NCI-H2171 treated with DMSO at 0.1 percent for 48 hours (cell line): ENCODE measurements at regions not wholly inside any gene's neighbourhood (a gene's known extent, or its start where the extent isn't known, plus 50 kb on each side); places are given as distances from the start of the nearest gene placed in this dataset.

Experiments
- DNase-seq: peaks from one replicate; lab custom pipeline; 2025; lab: John Stamatoyannopoulos, UW

DNA sequence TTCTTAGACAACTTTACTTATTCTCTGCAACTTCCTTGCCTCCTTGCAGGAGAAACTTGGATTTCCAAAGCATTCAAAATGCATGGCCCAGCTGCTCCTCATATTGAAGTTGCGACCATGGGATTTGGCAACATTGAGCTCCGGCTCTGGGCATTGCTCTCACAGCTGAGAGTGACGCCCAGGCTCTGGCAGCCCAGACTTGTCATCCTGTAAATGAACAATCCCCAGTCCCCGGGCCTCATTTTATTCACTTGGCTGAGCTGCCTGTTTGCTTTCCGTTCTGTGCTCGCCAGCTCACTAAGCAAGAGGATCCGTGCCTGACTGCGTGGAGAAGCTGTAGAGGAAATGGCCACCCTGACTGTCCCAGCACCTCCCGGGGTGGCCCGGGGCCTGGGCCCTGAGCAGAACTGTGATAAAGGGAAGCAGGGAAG, 119.5 kb upstream of the CD93 start:
- DNase-seq: no peak

GRCh38 chr20:23205211-23205610, 119.1 kb upstream of the CD93 start:
- no peak for DNase-seq

DNA sequence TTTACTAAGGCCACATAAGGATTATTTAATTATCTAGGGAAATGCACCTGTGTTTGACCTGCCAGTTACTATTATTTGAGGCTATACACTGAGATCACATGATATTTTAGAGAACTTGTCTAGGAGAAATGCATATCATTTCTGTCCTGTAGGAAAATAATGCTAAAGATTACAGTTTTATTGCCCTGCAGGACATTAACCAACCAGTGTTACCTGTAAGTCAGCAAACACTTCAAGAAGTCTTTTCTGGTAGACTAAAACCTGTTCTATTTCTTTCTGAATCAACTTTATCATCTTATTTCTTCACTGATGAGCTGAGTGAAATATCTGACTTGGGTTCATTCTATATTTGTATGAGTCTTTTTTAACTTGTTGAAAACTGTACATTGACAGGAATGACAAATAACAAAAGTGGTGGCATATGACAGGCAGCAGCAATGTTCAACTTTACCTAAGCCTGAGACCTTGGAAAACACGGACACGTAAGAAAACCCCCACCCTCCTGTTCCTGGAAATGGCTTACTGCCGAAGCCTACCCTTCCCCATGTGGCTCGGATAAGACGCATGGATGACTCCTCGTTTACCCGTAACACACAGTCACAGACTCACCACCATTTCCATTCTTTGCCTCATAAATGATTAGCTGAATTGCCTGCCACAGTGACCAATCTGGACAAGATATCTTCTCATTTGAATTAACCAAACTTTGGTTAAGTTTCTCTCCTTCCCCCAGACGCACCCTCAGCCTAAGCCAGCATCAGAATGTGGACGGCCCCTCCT, 118.0 kb upstream of the CD93 start:
- no peak for DNase-seq

GRCh38 chr20:23203310-23203709, 117.2 kb upstream of the CD93 start:
- DNase-seq: no peak

- no peak for DNase-seq
Measured at GRCh38 chr20:23201658-23202057, 115.5 kb upstream of the CD93 start.

GRCh38 chr20:23200914-23201313, 114.8 kb upstream of the CD93 start:
- peak; percentile 10 for DNase-seq

- no peak for DNase-seq
Measured at GRCh38 chr20:23200413-23200812, 114.3 kb upstream of the CD93 start.

DNA sequence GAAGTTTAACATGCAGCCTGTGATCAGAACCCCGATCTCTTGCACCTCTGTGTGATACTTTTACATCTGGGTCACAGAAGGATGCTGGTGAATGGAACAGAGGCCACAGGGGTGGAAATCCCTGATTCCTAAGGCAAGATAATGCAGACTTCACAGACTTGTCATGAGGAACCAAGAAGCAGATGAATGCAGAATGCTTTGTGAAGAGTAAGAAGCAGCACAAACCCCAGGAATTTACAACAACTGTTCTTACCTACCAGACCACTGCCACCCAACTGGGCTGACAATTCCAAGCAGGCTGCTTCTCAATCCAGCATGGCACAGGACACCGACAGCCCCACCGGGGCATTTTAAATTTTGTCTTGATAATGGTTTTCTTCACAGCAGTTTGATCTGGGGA, 113.2 kb upstream of the CD93 start:
- no peak for DNase-seq

GRCh38 chr20:23198815-23199214, 112.7 kb upstream of the CD93 start:
- DNase-seq: no peak

DNA sequence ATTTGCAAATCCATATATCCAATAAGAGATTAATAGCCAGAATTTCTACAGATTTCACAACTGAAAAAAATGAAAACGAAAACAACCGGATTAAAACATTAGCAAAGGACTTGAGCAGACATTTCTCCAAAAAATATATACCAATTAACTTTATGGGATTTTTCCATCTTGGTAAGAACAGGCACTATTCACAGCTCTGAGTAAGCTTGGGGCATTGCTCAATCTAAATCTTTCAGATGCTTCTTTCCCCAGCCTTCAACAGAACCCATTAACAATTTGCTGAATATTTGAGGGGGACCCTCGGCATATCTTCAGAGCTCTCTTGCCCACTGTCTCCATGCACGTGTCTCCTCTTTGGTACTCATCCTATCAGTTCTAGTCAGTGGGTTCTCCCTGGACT, 111.7 kb upstream of the CD93 start:
- DNase-seq: no peak

DNA sequence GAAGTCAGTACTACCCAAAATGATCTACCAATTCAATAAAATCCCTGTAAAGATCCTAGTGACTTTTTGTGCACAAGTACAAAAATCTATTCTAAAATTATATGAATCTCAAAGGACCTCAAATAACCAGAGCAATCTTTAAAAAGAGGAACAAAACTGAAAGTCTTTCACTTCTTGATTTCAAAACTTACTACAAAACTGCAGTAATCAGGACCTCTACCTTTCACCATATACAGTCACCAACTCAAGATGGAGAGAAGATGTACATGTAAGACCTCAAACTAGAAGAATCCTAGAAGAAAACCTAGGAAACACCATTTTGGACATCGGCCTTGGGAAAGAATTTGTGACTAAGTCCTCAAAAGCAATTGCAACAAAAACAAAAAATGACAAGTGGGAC, 109.5 kb upstream of the CD93 start:
- no peak for DNase-seq

GRCh38 chr20:23193801-23194384, 107.8 kb upstream of the CD93 start:
- no peak for DNase-seq

DNA sequence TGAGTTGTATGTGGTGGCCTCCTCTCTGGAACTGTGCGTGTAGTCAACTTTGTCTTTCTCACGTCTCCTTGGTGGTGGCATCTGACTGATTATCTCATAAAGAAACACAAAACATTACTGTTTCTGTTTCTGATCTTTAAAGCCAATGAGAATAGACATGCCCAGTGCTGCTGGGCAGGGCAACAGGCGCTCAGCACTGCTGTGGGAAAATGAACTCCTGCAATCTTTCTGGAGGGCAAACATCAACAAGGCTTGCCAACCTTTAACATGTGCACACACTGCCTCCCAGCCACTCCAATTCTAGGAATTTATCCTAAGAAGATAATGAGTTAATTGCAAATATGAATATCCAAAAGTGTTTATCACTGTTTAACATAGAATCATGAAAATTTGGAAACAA, 106.3 kb upstream of the CD93 start:
- no peak for DNase-seq

GRCh38 chr20:23190557-23190956, 104.4 kb upstream of the CD93 start:
- no peak for DNase-seq

GRCh38 chr20:23189854-23190253, 103.7 kb upstream of the CD93 start:
- no peak for DNase-seq

DNA sequence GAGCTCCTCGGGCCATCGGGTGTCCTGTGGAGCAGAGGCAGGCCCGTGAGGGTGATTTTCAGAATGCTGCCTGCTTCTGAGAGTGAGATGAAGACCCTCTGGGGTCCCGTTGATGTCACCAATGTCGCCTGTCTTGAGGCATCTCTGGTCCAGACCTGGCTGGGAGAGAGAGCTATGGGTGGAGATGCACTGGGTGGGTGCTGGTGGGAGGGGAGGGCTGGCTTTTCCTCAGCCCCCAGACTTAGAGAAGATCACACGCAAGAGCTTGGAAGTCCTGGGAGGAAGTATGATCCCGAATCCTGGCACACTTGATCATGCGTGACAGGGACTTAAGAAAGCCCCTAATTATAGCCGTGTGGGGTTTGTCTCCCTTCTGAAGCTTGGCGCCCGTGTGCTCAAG, 103.2 kb upstream of the CD93 start:
- no peak for DNase-seq

GRCh38 chr20:23188377-23189169, 102.4 kb upstream of the CD93 start:
- DNase-seq: no peak

- DNase-seq: no peak
Measured at GRCh38 chr20:23187751-23188150, 101.6 kb upstream of the CD93 start.

GRCh38 chr20:23186808-23187207, 100.7 kb upstream of the CD93 start:
- DNase-seq: peak; percentile 21

- no peak for DNase-seq
Measured at GRCh38 chr20:23180451-23180921, 94.4 kb upstream of the CD93 start.

GRCh38 chr20:23179766-23180403, 93.8 kb upstream of the CD93 start:
- DNase-seq: no peak

DNA sequence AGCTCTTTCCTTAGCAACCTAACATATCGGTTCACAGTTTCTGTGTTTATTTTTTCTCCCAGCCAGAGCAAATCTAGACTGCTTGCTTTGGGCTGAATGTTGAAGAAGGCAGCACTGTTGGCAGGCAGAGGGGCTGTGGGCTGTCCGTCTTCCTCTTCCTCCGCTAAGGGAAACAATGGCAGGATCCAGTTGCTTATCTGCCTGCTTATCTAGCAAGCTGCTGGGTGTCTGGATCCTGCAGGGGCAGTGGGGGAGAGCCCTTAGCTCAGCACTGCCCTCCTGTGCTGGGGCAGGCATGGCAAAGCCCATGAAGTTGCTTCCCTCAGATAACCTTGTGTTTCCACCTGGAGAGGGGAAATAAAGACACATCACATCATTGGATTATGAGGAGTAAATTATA, 92.7 kb upstream of the CD93 start:
- DNase-seq: no peak
